ENCODE measurements at regions not wholly inside any gene's neighbourhood (a gene's known extent, or its start where the extent isn't known, plus 50 kb on each side); places are given as distances from the start of the nearest gene placed in this dataset.

DNA sequence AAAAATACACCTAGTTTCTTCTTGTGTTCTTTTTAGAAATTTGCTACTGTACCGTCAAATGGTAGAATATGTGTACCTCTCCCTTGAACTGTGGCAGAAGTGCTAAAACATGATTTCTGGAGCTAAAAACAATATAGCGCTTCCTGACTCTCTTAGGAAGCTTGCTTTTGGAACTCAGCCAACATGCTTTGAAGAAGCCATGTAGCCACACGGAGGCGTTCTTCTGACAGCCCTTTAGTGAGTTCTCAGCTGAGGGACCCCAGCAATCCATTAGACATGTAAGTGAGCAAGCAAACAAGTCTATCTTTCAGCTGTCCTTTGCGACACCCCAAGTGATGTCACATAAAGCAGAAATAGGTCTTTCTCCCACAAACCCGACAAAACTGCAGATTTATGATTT lies 917.0 kb downstream of the CDH9 start:
- DNase-seq (no peak), ATAC-seq (no peak)
- no peaks in the 10 kb centered on the region for H3K4me1 ChIP-seq
- no peaks in the 10 kb centered on the region for H3K9me3 ChIP-seq
- no peak for TF ChIP-seq POLR2A (IDR thresholded peaks at IDR 0.05)
- TF ChIP-seq, protein P1, sequence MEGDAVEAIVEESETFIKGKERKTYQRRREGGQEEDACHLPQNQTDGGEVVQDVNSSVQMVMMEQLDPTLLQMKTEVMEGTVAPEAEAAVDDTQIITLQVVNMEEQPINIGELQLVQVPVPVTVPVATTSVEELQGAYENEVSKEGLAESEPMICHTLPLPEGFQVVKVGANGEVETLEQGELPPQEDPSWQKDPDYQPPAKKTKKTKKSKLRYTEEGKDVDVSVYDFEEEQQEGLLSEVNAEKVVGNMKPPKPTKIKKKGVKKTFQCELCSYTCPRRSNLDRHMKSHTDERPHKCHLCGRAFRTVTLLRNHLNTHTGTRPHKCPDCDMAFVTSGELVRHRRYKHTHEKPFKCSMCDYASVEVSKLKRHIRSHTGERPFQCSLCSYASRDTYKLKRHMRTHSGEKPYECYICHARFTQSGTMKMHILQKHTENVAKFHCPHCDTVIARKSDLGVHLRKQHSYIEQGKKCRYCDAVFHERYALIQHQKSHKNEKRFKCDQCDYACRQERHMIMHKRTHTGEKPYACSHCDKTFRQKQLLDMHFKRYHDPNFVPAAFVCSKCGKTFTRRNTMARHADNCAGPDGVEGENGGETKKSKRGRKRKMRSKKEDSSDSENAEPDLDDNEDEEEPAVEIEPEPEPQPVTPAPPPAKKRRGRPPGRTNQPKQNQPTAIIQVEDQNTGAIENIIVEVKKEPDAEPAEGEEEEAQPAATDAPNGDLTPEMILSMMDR (IDR thresholded peaks at IDR 0.05), result no peak
- intact Hi-C loops (cut with DNase I), result no loop called here
- H3K27ac ChIP-seq, result no peak overlapping the region
- no peak overlapping the region for H3K4me3 ChIP-seq
- H3K27me3 ChIP-seq, result no peaks in the 10 kb centered on the region
- H3K36me3 ChIP-seq, result no peaks in the 10 kb centered on the region
- WGBS, 4 donors, result 36 to 44% (median 41%) methylated on average over 6 of the region's 6 CpGs

DNA sequence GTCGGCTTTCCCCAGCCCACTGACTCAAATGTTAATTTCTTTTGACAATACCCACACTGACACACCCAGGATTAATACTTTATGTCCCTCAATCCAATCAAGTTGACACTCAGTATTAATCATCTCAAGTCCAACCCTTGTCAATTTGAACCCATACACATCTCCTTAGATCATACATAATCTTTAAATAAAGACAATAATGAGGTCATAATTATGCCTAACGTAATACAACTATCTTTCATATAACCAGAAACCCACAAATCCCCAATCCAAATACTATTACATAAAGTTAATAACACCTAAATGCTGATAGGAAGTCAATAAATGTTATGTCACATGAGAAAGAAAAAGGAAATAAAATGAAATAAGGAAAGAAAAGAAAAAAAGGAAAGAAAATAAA lies 934.2 kb downstream of the CDH9 start:
- Histone ChIP-seq H3K27ac (no peak overlapping the region), H3K4me3 (no peak overlapping the region), H3K36me3 (no peaks in the 10 kb centered on the region), H3K27me3 (no peaks in the 10 kb centered on the region), H3K4me1 (no peaks in the 10 kb centered on the region), H3K9me3 (peaks cover 0 to 12% (median 2%) of the 10 kb centered on the region in 12 donors)
- 65 to 72% (median 69%) methylated on average over 2 of the region's 2 CpGs for WGBS, 4 donors
- intact Hi-C loops (cut with DNase I), result no loop called here
- ATAC-seq (no peak), DNase-seq (no peak)
- TF ChIP-seq, protein P1 (IDR thresholded peaks at IDR 0.05), result no peak
- no peak for TF ChIP-seq POLR2A (IDR thresholded peaks at IDR 0.05)

DNA sequence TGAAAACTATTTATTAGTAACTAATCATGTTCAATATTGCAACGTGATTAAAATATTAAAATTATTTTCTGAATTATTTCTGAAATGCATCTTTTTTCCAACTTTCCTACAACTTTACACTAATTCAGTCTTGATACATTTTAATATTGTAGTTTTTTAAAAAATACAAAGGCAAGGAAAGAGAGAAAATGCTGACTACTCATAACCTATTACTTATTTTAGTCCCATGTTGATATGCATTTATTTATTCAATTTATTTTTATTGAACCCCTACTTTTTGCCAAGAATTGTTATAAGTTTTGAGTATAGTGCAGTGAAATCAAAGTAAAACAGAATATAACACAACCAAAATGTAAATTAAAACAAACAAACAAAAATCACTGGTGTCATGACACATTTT lies 978.2 kb downstream of the CDH9 start:
- Histone ChIP-seq H3K4me1 (no peaks in the 10 kb centered on the region), H3K4me3 (no peak overlapping the region), H3K9me3 (peaks cover 0 to 7% (median 0%) of the 10 kb centered on the region in 12 donors), H3K27me3 (no peaks in the 10 kb centered on the region), H3K36me3 (no peaks in the 10 kb centered on the region), H3K27ac (no peak overlapping the region)
- ATAC-seq (no peak), DNase-seq (no peak)
- intact Hi-C loops (cut with DNase I), result no loop called here
- WGBS, 4 donors, result 68 to 77% (median 73%) methylated on average over 1 of the region's 1 CpG
- TF ChIP-seq, protein P1 (IDR thresholded peaks at IDR 0.05), result no peak
- no peak for TF ChIP-seq POLR2A (IDR thresholded peaks at IDR 0.05)

DNA sequence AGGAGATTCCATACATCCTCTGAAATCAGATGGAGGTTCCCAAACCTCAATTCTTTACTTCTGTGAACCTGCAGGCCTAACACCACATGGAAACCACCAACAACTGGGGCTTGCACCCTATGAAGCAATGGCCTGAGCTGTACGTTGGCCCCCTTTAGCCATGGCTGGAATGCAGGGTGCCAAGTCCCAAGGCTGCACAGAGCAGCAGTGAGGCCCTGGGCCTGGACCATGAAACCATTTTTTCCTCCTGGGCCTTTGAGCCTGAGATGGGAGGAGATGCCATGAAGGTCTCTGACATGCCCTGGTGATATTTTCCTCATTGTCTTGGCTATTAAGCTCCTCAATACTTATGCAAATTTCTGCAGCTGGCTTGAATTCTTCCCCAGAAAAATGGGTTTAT lies 983.8 kb downstream of the CDH9 start:
- H3K9me3 ChIP-seq, result peaks cover 0 to 10% (median 0%) of the 10 kb centered on the region in 12 donors
- ATAC-seq (no peak), DNase-seq (no peak)
- H3K4me1 ChIP-seq, result no peaks in the 10 kb centered on the region
- no peak for TF ChIP-seq POLR2A (IDR thresholded peaks at IDR 0.05)
- H3K27me3 ChIP-seq, result no peaks in the 10 kb centered on the region
- H3K4me3 ChIP-seq, result no peak overlapping the region
- intact Hi-C loops (cut with DNase I), result no loop called here
- WGBS, 4 donors, result 33 to 65% (median 45%) methylated on average over 1 of the region's 1 CpG
- no peak overlapping the region for H3K27ac ChIP-seq
- H3K36me3 ChIP-seq, result no peaks in the 10 kb centered on the region

DNA sequence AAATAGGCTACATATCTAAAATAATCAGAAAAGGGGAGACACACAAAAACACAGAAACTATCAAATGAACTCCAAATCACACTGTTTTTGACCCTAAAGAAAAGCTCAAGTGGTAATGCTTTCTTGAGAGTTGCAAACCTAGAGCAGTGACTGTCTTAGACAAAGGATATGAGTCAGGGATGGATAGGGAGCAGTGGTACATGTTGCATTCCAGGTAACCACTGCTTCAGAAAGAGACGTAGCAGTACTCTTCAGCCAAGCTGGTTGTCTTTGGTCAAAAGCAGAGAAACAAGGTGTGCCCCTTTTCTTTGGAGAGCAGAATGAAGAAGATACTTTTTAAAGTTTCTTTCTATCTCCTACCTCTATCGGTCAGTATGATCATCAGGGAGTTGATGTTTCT lies 1003.6 kb downstream of the CDH9 start:
- intact Hi-C loops (cut with DNase I), result no loop called here
- no peaks in the 10 kb centered on the region for H3K36me3 ChIP-seq
- H3K4me3 ChIP-seq, result no peak overlapping the region
- no peak for TF ChIP-seq POLR2A (IDR thresholded peaks at IDR 0.05)
- TF ChIP-seq, protein P1 (IDR thresholded peaks at IDR 0.05), result no peak
- no peaks in the 10 kb centered on the region for H3K4me1 ChIP-seq
- H3K9me3 ChIP-seq, result peaks cover 0 to 9% (median 0%) of the 10 kb centered on the region in 12 donors
- H3K27me3 ChIP-seq, result no peaks in the 10 kb centered on the region
- WGBS, 4 donors, result 83 to 94% (median 84%) methylated on average over 2 of the region's 2 CpGs
- no peak for ATAC-seq
- no peak for DNase-seq
- no peak overlapping the region for H3K27ac ChIP-seq

Measured in heart left ventricle (tissue), 16 donors.